ENCODE measurements at regions not wholly inside any gene's neighbourhood (a gene's known extent, or its start where the extent isn't known, plus 50 kb on each side); places are given as distances from the start of the nearest gene placed in this dataset.

DNA sequence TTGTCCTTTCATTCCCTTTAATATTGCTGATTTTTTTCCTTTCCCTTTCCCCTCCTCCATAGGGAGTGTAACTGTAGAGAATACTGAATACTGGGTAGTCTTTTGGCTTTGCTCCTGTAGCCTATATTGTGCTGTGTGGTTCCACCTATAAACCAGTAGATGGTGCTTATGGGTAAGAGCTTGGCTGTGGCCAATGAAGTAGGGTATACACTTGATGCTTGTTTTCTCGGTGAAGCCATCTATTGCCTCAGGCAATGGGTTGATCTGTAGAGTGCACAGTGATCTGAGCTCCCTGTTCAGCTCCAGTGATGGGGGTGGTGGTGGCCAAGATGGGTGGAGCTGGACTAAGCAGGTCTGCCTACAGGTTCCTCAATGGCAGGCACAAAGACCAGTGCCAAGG, 203.3 kb upstream of the IMPG1 start:
- Histone ChIP-seq H3K9me3 (ENCODE audit: low read length) (no peaks in the 10 kb centered on the region; the same call in none of the 2 replicates), H4K20me1 (ENCODE audit: insufficient read depth, low read depth, low read length) (no peaks in the 10 kb centered on the region), H3K27ac (ENCODE audit: low read length) (no peak overlapping the region), H3K36me3 (ENCODE audit: insufficient read depth, low read length) (no peaks in the 10 kb centered on the region), H3K27me3 (ENCODE audit: low read length) (no peaks in the 10 kb centered on the region), H3K4me2 (ENCODE audit: low read depth, low read length, poor library complexity, severe bottlenecking) (no peak overlapping the region), H3K4me3 (ENCODE audit: low read length) (no peak overlapping the region), H3K79me2 (ENCODE audit: low read length) (no peaks in the 10 kb centered on the region), H3K9ac (ENCODE audit: low read length) (no peak overlapping the region), H3K9me2 (replicated peaks; ENCODE audit: insufficient read depth, low read length) (no peaks in the 10 kb centered on the region), H2AFZ (ENCODE audit: low read length) (no peak overlapping the region), H3K4me1 (ENCODE audit: low read length) (no peaks in the 10 kb centered on the region)
- peak; percentile 52 for DNase-seq

DNA sequence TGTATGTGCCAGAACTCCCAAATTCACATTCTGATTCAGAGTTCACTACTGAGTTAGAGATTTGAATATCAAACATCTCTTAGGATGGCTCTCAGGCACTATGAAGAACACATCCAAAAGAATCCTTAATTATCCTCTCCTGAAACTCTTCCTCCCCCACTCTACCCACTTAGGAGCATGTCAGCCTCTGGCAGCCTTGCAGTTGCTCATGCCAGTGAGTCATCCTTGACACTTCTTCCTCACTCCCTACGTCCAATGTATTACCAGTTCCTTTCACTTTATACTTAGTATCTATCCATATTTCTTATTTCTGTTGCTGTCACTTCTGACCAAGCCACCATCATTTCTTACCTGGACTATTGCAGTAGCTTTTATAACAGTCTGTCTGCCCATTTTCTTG, 192.0 kb upstream of the IMPG1 start:
- Histone ChIP-seq H3K4me1 (ENCODE audit: low read length) (no peaks in the 10 kb centered on the region), H3K9me2 (replicated peaks; ENCODE audit: insufficient read depth, low read length) (no peaks in the 10 kb centered on the region), H2AFZ (ENCODE audit: low read length) (no peak overlapping the region), H3K4me3 (ENCODE audit: low read length) (no peak overlapping the region), H4K20me1 (ENCODE audit: insufficient read depth, low read depth, low read length) (no peaks in the 10 kb centered on the region), H3K27ac (ENCODE audit: low read length) (no peak overlapping the region), H3K36me3 (ENCODE audit: insufficient read depth, low read length) (no peaks in the 10 kb centered on the region), H3K4me2 (ENCODE audit: low read depth, low read length, poor library complexity, severe bottlenecking) (no peak overlapping the region), H3K27me3 (ENCODE audit: low read length) (no peaks in the 10 kb centered on the region), H3K9me3 (ENCODE audit: low read length) (peaks cover 10% of the 10 kb centered on the region), H3K79me2 (ENCODE audit: low read length) (no peaks in the 10 kb centered on the region), H3K9ac (ENCODE audit: low read length) (no peak overlapping the region)
- no peak for DNase-seq

DNA sequence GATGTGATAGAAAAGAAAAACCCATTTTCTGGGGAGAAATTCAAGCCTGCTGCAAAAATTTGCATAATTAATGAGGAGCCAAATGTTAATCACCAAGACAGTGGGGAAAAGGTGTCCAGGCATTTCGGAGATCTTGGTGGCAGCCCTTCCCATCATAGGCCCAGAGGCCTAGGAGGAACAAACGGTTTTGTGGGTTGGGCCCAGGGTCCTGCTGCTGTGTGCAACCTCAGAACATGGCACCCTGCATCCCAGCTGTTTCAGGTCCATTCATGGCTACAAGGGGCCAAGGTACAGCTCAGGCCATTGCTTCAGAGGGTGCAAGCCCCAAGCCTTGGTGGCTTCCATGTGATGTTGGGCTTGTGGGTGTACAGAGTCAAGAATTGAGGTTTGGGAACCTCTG, 189.8 kb upstream of the IMPG1 start:
- Histone ChIP-seq H3K9me3 (ENCODE audit: low read length) (peaks cover 21% of the 10 kb centered on the region), H3K9me2 (replicated peaks; ENCODE audit: insufficient read depth, low read length) (no peaks in the 10 kb centered on the region), H3K36me3 (ENCODE audit: insufficient read depth, low read length) (no peaks in the 10 kb centered on the region), H3K27ac (ENCODE audit: low read length) (no peak overlapping the region), H3K79me2 (ENCODE audit: low read length) (no peaks in the 10 kb centered on the region), H3K4me3 (ENCODE audit: low read length) (no peak overlapping the region), H3K9ac (ENCODE audit: low read length) (no peak overlapping the region), H4K20me1 (ENCODE audit: insufficient read depth, low read depth, low read length) (no peaks in the 10 kb centered on the region), H3K4me2 (ENCODE audit: low read depth, low read length, poor library complexity, severe bottlenecking) (no peak overlapping the region), H2AFZ (ENCODE audit: low read length) (no peak overlapping the region), H3K4me1 (ENCODE audit: low read length) (no peaks in the 10 kb centered on the region), H3K27me3 (ENCODE audit: low read length) (no peaks in the 10 kb centered on the region)
- no peak for DNase-seq

DNA sequence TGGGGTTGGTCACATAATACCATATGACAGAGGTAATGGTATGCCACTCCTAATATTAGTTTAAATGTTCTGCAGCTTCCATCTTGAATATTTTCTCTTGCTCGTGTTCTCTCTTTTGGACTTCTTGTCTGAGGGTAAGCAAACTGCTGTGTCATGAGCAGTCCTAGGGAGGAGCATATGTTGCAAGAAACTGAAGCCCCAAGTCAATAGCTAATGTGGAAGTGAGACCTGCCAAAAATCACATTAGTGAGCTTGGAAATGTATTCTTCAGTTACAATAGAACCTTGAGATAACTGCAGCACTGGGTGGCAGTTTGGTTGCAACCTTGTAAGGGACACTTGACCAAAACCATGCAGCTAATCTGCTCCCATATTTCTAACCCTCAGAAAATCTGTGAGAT, 178.2 kb upstream of the IMPG1 start:
- Histone ChIP-seq H3K36me3 (ENCODE audit: insufficient read depth, low read length) (no peaks in the 10 kb centered on the region), H3K79me2 (ENCODE audit: low read length) (no peaks in the 10 kb centered on the region), H2AFZ (ENCODE audit: low read length) (no peak overlapping the region), H3K9me2 (replicated peaks; ENCODE audit: insufficient read depth, low read length) (0 out of 2 replicates have a peak, but pooled peaks cover 6% of the 10 kb centered on the region), H3K4me3 (ENCODE audit: low read length) (no peak overlapping the region), H3K4me1 (ENCODE audit: low read length) (no peaks in the 10 kb centered on the region), H4K20me1 (ENCODE audit: insufficient read depth, low read depth, low read length) (no peaks in the 10 kb centered on the region), H3K4me2 (ENCODE audit: low read depth, low read length, poor library complexity, severe bottlenecking) (no peak overlapping the region), H3K9ac (ENCODE audit: low read length) (no peak overlapping the region), H3K27me3 (ENCODE audit: low read length) (no peaks in the 10 kb centered on the region), H3K9me3 (ENCODE audit: low read length) (peaks cover 4% of the 10 kb centered on the region), H3K27ac (ENCODE audit: low read length) (no peak overlapping the region)
- no peak for DNase-seq

DNA sequence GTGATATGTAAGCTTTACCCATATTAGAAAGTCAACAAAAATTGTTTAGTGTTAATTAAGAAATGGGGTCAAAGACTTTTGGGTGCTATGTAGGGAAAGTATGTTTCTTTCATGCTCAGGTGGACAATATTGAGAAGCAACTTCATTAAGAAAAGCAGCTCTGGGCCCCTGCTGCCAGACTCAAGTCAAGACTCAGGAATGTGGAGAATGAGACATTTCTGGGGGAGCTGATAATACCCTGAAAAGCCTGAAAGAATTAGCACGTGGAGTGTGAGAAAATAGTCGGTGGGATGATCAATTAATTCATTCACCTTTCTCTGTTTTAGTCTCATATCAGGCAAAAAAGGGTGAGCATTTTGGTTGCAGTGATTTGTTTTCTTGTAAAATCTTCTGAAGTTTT, 175.1 kb upstream of the IMPG1 start:
- DNase-seq: no peak
- Histone ChIP-seq H3K36me3 (ENCODE audit: insufficient read depth, low read length) (no peaks in the 10 kb centered on the region), H4K20me1 (ENCODE audit: insufficient read depth, low read depth, low read length) (no peaks in the 10 kb centered on the region), H3K9me2 (replicated peaks; ENCODE audit: insufficient read depth, low read length) (0 out of 2 replicates have a peak, but pooled peaks cover 6% of the 10 kb centered on the region), H3K4me2 (ENCODE audit: low read depth, low read length, poor library complexity, severe bottlenecking) (no peak overlapping the region), H3K9ac (ENCODE audit: low read length) (no peak overlapping the region), H3K27me3 (ENCODE audit: low read length) (no peaks in the 10 kb centered on the region), H3K4me3 (ENCODE audit: low read length) (no peak overlapping the region), H2AFZ (ENCODE audit: low read length) (no peak overlapping the region), H3K27ac (ENCODE audit: low read length) (no peak overlapping the region), H3K79me2 (ENCODE audit: low read length) (no peaks in the 10 kb centered on the region), H3K9me3 (ENCODE audit: low read length) (peaks cover 4% of the 10 kb centered on the region), H3K4me1 (ENCODE audit: low read length) (no peaks in the 10 kb centered on the region)

DNA sequence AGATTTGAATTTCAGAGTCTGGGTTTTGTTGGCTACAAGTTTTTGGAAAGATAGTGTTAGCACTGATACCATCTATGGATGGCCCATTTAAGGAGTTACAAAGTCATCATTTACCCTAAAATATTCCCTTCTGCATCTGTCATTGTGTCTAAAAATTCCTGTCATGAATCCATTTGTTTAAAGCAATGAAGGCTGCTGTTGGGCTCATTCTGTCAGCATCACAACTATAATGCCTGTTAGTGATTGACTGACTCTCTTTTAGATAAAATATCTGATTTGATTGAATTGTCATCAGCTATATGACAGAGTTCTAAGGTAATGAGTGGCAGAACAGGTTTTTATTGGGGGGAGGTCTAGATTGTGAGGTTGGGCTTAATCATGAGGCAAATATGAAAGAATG, 167.6 kb upstream of the IMPG1 start:
- Histone ChIP-seq H3K4me2 (ENCODE audit: low read depth, low read length, poor library complexity, severe bottlenecking) (no peak overlapping the region), H3K27ac (ENCODE audit: low read length) (no peak overlapping the region)

DNA sequence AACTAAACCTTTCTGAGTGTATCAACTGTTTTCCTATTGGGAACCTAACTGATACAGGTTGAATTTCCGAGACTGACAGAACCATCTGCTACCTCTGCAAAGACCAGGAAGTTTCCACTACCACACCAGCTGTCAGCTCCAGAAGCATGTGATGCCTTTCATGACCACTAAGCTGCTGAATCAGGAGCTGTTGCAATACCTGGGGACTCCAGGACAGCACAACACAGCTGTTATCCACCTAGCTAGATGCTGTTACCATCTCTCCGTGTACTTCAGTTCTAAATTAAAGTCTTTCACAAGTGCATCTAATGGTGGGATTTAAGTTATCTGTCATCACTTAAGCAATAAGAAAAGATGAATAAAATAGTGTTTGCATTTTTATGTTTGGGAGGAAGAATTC, 158.2 kb upstream of the IMPG1 start:
- H2AFZ ChIP-seq (ENCODE audit: low read length): no peak overlapping the region
- no peak overlapping the region for H3K4me3 ChIP-seq (ENCODE audit: low read length)
- no peaks in the 10 kb centered on the region for H3K79me2 ChIP-seq (ENCODE audit: low read length)
- H3K4me1 ChIP-seq (ENCODE audit: low read length): no peaks in the 10 kb centered on the region
- no peak overlapping the region for H3K27ac ChIP-seq (ENCODE audit: low read length)
- no peaks in the 10 kb centered on the region for H3K27me3 ChIP-seq (ENCODE audit: low read length)
- H3K4me2 ChIP-seq (ENCODE audit: low read depth, low read length, poor library complexity, severe bottlenecking): no peak overlapping the region
- no peak for DNase-seq
- no peaks in the 10 kb centered on the region for H3K36me3 ChIP-seq (ENCODE audit: insufficient read depth, low read length)
- H3K9me3 ChIP-seq (ENCODE audit: low read length): peaks cover 6% of the 10 kb centered on the region
- no peaks in the 10 kb centered on the region for H3K9me2 ChIP-seq (replicated peaks; ENCODE audit: insufficient read depth, low read length)
- H4K20me1 ChIP-seq (ENCODE audit: insufficient read depth, low read depth, low read length): no peaks in the 10 kb centered on the region
- no peak overlapping the region for H3K9ac ChIP-seq (ENCODE audit: low read length)

More for the DNA sequence above, 167.6 kb upstream of the IMPG1 start:
- Histone ChIP-seq H3K9ac (ENCODE audit: low read length) (no peak overlapping the region), H3K9me3 (ENCODE audit: low read length) (peaks cover 14% of the 10 kb centered on the region), H2AFZ (ENCODE audit: low read length) (no peak overlapping the region), H3K79me2 (ENCODE audit: low read length) (no peaks in the 10 kb centered on the region), H3K9me2 (replicated peaks; ENCODE audit: insufficient read depth, low read length) (no peaks in the 10 kb centered on the region), H4K20me1 (ENCODE audit: insufficient read depth, low read depth, low read length) (no peaks in the 10 kb centered on the region), H3K36me3 (ENCODE audit: insufficient read depth, low read length) (no peaks in the 10 kb centered on the region), H3K4me1 (ENCODE audit: low read length) (no peaks in the 10 kb centered on the region), H3K27me3 (ENCODE audit: low read length) (no peaks in the 10 kb centered on the region), H3K4me3 (ENCODE audit: low read length) (no peak overlapping the region)
- DNase-seq: no peak

DNA sequence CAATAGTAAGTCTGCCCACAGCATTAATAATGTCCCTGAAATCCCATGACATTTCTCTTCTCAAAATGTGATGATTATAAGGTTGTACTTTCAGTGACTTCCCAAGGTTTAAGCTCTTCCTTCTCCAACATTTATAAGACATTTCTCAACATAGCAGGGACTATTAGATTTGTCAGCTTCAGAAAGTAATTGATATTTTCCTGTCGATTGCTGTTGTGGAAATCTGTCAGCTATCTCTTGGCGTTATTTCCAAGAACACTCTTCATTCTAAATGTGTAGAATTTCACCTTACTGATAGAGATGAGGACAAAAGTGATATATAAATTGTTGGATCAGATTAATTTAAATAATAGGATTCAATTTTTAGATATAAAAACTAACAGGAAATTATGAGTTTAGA, 149.7 kb upstream of the IMPG1 start:
- no peak for DNase-seq
- H2AFZ ChIP-seq (ENCODE audit: low read length): no peak overlapping the region
- H3K27ac ChIP-seq (ENCODE audit: low read length): no peak overlapping the region
- no peak overlapping the region for H3K4me2 ChIP-seq (ENCODE audit: low read depth, low read length, poor library complexity, severe bottlenecking)
- H3K9ac ChIP-seq (ENCODE audit: low read length): no peak overlapping the region
- no peak overlapping the region for H3K4me3 ChIP-seq (ENCODE audit: low read length)
- H3K27me3 ChIP-seq (ENCODE audit: low read length): no peaks in the 10 kb centered on the region
- H3K36me3 ChIP-seq (ENCODE audit: insufficient read depth, low read length): no peaks in the 10 kb centered on the region
- no peaks in the 10 kb centered on the region for H3K79me2 ChIP-seq (ENCODE audit: low read length)
- H4K20me1 ChIP-seq (ENCODE audit: insufficient read depth, low read depth, low read length): no peaks in the 10 kb centered on the region
- no peaks in the 10 kb centered on the region for H3K4me1 ChIP-seq (ENCODE audit: low read length)
- H3K9me3 ChIP-seq (ENCODE audit: low read length): no peaks in the 10 kb centered on the region
- no peaks in the 10 kb centered on the region for H3K9me2 ChIP-seq (replicated peaks; ENCODE audit: insufficient read depth, low read length)

DNA sequence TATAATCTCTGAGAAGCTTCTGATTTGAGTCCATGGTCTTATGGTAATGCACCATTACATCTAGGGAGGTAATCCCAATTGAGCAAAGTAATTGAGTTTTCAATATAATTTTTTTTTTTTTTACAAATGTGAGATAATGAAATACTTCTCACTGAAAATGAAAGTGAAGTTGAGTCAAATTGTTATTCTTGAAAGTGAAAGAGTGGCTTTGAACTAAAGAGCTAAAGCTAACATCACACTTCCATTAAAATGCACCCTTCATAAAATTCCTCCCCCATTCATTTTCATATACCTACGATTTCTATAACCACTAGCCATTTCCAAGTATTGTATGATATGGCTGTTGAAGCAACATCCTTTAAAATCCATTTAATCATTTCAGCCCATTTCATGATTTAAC, 149.1 kb upstream of the IMPG1 start:
- H3K27ac ChIP-seq (ENCODE audit: low read length): no peak overlapping the region
- DNase-seq: no peak
- no peak overlapping the region for H2AFZ ChIP-seq (ENCODE audit: low read length)
- no peak overlapping the region for H3K9ac ChIP-seq (ENCODE audit: low read length)
- H3K36me3 ChIP-seq (ENCODE audit: insufficient read depth, low read length): no peaks in the 10 kb centered on the region
- H3K79me2 ChIP-seq (ENCODE audit: low read length): no peaks in the 10 kb centered on the region
- no peak overlapping the region for H3K4me3 ChIP-seq (ENCODE audit: low read length)
- no peaks in the 10 kb centered on the region for H3K9me3 ChIP-seq (ENCODE audit: low read length)
- H3K4me2 ChIP-seq (ENCODE audit: low read depth, low read length, poor library complexity, severe bottlenecking): no peak overlapping the region
- H4K20me1 ChIP-seq (ENCODE audit: insufficient read depth, low read depth, low read length): no peaks in the 10 kb centered on the region
- H3K9me2 ChIP-seq (replicated peaks; ENCODE audit: insufficient read depth, low read length): no peaks in the 10 kb centered on the region
- H3K4me1 ChIP-seq (ENCODE audit: low read length): no peaks in the 10 kb centered on the region
- no peaks in the 10 kb centered on the region for H3K27me3 ChIP-seq (ENCODE audit: low read length)

All from Karpas-422 (cell line).